ENCODE measurements at regions not wholly inside any gene's neighbourhood (a gene's known extent, or its start where the extent isn't known, plus 50 kb on each side); places are given as distances from the start of the nearest gene placed in this dataset.

DNA sequence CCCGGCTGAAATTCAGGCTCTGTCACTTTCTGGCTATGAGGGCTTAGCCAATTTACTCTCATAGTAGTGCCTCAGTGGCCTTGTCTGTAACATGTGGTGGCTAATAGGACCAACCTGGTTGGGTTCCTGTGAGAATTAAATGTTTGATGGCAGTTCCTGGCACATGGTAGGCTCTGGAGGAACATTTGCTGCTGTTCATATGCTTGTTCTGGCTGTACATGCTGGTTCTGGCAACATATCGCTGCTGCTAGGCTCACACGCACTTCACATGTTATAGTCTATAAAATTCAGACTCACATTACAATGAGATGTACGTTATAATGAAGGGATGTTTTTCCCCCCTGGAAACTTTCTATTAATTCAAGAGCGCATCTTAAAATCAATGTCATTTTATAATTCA lies 417.7 kb upstream of the GYPC start:
- TF ChIP-seq YY1 (IDR thresholded peaks at IDR 0.05; ENCODE audit: insufficient read depth, insufficient read length), result no peak
- TF ChIP-seq SUZ12 (IDR thresholded peaks at IDR 0.05; ENCODE audit: extremely low read depth, insufficient read depth, insufficient read length), result no peak
- no peak for TF ChIP-seq ZNF274 (IDR thresholded peaks at IDR 0.05; ENCODE audit: low read depth, low read length)
